Activated CD8-positive, alpha-beta memory T cell treated with anti-CD3 and anti-CD28 coated beads for 36 hours (primary cell): ENCODE measurements at regions not wholly inside any gene's neighbourhood (a gene's known extent, or its start where the extent isn't known, plus 50 kb on each side); places are given as distances from the start of the nearest gene placed in this dataset.

Source experiments
- CTCF ChIA-PET: fragments of 350-600 bp; sonication (Branson Sonifier 250); formaldehyde crosslinking; loops from one replicate; lab custom pipeline; 2021; ENCODE audit warnings: antibody characterized with exemption; lab: Charles Lee
- POLR2A ChIA-PET: fragments of 350-600 bp; sonication (Branson Sonifier 250); formaldehyde crosslinking; loops from one replicate; lab custom pipeline; 2021; ENCODE audit warnings: antibody characterized with exemption; lab: Charles Lee

DNA sequence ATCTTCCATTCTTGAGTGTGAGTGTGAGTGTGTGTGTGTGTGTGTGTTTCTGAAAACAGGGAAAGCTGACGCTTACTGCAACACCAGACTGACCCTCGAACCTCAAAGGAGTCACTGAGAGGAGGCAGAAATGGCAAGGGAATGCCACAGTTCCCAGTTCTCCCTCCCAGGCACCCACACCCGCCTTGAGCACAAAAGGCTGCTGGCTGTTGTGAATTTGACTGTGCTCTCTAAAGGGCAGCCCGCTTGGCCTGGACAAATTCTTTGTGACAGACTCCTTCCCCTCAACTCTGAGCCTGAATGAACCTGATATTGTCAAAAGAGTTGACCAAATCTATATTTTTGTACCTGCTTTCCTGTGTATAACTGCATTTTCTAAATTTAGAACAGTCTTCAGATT, 245.7 kb upstream of the IRX2 start:
- POLR2A ChIA-PET = no interaction called here
- CTCF ChIA-PET = no interaction called here

DNA sequence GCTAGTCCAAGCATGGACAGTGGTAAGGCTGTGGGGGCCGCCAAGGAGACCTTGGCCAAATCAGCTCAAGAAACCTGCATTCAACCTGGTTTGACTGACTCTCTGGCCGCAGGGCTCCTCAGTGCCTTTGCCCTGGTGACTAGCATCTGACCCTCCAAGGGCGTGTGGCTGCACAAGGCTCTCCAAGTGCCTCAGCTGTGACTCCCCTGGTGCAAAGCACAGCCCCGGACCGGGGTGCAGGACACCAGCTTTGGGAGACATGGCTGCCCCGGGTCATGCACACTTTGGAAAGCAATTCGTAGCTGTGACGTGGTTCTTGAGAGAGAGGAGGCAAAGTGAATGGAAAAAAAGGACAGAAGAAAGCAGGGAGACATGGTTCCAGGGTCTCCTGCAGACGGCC, 245.2 kb upstream of the IRX2 start:
- POLR2A ChIA-PET = no interaction called here

DNA sequence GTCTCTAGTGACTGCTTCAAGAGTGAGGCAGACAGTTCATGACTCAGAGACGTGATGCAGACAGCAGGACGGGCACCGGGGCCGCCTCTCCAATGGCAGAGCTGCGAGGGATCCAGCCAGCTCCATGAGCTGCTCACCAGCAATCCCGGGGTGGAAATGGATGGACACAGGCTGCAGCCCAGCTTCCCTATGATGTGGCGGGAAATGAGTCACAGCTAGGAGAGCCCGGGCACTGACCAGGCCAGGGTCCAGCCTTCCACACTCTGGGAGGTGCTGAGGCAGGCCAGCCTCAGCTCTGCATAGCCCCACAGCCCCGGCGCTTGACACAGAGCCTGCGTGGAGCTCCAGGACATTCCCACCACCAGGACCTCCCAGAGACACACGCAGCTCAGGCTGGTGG, 244.8 kb upstream of the IRX2 start:
- ChIA-PET POLR2A (no interaction called here), CTCF (no interaction called here)

More for the DNA sequence above, 245.2 kb upstream of the IRX2 start:
- CTCF ChIA-PET = no interaction called here

DNA sequence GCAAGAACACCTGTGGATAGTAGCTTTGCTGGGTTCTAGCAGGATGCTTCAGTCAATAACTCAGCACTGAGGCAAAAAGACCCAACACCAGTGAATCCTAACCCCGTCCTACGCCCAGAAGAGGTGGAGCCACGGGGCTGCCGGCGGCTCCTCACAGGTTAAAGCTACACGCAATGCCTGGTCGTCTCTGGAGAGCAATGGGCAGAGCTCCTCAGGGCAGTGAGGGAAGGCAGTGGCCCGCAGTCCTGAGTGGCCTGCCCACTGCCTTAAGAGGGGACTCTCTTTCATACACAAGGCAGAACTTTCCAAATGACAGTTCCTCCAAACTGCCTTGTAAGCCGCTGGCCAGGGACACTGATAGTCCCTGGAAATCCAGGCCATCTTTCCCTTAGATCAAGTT, 244.2 kb upstream of the IRX2 start:
- CTCF ChIA-PET = no interaction called here
- POLR2A ChIA-PET = no interaction called here

DNA sequence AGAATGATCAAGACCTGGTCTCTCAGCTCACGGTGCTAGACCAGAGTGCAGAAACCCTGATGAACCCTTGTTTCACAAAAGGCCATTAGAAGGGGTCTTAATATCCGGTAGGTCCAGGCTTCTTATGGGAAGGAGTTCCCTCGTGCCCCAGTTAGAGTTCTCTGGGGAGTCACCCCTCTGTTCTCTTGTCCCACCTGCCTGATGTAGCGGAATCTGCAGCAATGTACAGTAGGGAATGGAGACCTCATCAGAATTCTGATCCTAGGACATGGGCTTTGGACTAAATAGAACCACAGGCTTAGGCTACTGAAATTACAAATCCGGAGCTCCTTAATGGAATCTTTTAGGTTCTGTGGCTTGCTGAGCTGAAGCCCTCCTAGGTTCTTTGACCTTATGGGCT, 243.6 kb upstream of the IRX2 start:
- ChIA-PET POLR2A (no interaction called here), CTCF (no interaction called here)

DNA sequence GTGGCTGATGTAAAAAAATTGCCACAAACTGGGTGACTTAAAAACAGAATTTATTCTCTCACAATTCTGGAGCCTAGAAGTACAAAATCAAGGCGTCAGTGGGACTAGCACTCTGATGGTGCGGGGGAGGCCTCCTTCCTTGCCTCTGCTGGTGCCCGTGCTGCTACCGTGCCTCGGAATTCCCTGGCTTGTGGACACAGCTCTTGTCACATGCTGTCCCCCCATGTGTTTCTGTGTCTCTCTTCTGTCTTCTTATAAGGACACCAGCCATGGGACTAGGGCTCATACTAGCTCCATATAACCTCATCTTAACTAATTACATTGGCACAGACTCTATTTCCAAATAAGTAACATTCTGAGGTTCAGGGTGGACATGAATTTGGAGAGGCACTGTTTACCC, 242.3 kb upstream of the IRX2 start:
- ChIA-PET CTCF (no interaction called here), POLR2A (no interaction called here)

DNA sequence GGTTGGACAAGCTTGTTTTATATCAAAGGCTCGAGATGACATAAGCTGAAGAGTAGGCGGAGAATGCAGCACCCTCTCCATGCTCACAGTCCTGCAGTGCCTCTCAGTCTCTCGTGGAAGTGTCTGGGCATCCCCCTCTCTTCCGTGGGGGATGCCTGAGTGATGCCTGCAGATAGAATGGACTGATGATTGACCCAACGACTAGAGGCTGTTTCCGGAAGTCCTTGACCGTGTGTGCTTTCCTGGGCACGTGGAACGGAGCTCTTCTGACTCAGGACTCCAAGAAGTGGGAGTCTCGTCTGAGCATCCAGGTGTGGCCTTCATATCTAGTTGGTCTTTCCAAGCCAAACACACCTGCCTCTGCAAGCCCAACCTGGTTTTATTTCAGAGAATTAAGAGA, 241.8 kb upstream of the IRX2 start:
- ChIA-PET POLR2A (no interaction called here), CTCF (no interaction called here)

DNA sequence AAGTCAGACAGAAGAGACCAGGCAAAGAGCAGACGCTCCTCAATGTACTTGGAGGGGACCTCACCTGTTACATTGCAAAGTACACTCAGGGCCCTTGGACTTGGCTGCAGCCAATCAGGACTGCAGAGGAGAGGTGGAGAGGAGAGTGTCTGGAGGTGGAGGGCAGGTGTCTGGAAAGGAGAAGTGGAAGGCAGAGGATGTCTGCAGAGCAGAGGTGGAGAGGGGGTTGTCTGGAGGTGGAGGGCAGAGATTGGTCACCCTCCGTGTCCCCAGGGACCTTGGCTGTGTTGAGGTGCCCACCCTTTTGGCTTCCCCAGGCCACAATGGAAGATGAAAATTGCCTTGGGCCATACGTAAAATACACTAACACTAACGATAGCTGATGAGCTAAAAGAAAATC, 241.3 kb upstream of the IRX2 start:
- POLR2A ChIA-PET = no interaction called here
- CTCF ChIA-PET = no interaction called here

DNA sequence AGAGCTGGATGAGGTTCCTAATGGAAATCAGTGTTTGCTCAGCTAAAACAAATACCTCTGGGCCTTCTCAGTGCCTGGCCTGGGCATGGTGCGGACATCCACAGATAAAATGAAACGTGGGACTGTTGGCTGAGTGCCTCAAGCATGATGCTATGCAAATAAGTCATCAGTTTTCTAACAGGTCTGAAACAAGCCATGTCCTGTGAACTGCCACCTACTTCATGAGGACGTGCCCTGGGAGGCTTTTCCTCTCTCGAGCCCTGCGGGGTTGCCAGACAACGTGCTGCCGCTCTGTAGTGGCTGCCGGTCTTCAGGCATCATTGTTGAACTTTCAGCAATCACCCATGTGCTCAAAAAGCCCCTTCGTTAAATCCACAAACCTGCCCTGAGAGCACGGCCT, 240.4 kb upstream of the IRX2 start:
- POLR2A ChIA-PET = no interaction called here
- CTCF ChIA-PET = no interaction called here

DNA sequence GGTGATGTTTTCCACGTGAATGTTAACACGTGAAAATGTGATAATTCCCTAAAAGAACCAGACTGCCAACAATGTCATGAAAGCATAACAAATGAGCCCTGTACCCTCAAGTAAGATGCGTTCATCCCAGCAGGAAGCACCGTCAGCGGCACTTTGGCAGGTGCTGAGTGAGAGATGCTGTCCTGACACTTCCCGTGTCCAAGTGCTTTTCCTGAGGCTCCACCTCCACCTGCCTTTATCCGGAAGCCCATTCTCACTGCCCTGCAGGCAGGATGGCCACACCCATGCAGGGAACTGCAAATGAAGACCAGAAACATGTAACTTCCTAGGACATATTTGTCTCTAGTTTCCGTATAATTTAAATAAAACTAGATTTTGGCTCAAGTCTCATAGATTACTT, 238.0 kb upstream of the IRX2 start:
- CTCF ChIA-PET = no interaction called here

DNA sequence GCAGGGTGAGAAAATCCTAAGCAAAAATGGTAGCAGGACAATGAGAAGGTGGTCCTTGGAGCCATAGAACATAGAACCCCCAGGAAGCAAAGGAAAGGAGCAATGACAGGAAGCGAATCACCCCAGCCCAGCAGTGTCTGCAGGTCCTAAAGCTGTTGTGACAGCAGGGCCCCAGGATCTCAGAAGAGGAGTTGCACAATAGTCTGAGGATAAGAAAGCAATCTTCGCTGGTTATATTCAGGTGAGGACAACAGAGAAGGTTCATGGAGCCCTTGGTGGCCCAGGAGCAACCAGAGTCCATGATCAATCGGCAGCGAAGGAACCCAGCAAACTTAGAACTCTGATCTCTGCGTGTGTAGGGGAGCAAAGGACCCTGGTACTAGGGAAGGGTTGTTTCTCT, 234.8 kb upstream of the IRX2 start:
- CTCF ChIA-PET = no interaction called here
- POLR2A ChIA-PET = no interaction called here

More for the DNA sequence above, 238.0 kb upstream of the IRX2 start:
- POLR2A ChIA-PET = no interaction called here

DNA sequence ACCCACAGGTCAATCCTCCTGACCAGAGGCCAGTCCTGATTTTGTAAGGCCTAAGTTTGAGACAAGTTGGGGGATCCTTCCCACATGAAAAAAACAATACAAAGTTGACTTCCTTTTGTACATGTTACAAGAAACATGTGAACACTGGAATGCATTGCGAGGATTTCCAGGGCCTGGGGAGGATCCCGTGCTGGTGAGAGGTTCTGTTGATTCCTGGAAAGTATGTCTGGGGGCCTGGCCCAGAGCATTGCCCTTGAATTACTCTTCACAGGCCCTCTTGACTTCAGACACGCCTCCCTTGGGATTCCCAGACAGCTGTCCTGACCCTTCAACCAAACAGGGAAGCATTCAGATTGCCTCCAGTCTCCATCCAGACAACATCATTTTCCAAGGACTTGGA, 234.2 kb upstream of the IRX2 start:
- POLR2A ChIA-PET = no interaction called here
- CTCF ChIA-PET = no interaction called here

DNA sequence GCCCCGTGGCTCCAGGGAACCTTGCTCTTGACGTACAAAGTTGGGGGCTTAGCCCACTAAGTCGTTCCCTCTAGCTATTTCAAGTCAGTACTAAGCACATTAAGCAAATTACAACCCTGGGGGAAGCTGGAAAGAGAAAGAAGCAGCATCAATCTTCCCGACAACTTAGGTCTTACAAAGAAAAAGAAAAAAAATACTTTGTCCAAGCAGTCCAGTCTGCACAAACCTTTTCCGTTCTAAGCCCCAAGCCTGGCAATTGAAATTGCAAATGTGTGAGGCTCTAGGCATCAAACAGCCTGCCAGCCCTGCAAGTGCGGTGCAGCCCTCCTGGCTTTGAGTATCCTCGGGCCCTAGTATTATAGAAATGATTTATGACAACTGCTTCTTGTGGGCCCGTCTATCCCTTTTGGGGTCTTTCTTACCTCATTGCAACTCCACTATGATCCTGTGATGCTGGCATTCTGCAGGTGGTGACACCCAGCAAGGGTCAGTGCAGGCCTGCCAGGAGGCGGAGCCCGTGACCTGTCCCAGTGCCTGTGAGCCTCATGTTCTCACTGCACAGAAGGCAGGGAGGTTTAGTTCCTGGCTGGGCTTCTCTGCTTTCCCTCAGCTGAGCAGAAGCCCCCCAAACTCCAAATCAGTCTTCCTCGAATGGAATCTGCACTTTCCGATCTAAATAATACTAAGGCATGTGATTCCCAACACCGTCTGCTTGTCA, 232.3 kb upstream of the IRX2 start:
- POLR2A ChIA-PET = no interaction called here
- CTCF ChIA-PET = no interaction called here

DNA sequence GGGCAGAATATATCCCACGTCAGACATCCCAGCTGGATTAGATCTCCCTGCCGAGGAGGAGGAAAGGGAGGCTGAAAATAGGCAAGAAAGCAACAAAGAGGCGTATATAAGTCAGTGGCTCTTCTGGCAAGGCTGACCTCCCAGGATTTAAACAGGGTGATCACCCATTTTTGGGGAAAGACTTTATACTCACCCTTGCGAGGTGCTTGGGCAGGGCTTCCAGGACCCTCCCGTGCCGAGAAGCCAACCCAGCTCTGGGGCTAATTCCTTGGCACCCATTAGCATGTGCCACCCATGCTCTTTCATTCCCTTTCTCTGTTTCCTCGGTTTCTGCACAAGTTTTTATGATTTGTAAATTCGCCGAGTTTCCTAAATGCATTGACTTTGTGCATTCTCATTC, 230.2 kb upstream of the IRX2 start:
- CTCF ChIA-PET = no interaction called here

DNA sequence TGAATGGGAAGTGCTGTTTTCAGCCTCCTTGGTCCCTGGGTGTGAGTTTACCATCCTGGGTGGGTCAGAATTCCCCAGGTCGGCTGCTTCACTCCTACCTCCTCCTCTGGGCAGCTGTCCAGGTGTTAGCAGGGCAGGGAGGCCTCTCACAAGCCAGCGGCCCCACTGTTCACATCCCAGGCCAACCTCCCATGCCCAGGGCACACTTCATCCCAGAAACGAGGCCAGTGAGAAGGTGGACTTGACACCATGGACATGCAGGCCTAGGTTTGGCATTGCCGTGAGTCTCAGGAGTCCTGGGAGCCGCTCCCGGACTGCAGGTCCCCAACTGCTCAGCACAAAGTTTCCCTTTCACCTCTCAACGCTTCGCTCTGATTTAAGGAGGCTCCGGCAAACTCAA, 229.6 kb upstream of the IRX2 start:
- CTCF ChIA-PET = no interaction called here
- POLR2A ChIA-PET = no interaction called here

More for the DNA sequence above, 230.2 kb upstream of the IRX2 start:
- POLR2A ChIA-PET = no interaction called here

DNA sequence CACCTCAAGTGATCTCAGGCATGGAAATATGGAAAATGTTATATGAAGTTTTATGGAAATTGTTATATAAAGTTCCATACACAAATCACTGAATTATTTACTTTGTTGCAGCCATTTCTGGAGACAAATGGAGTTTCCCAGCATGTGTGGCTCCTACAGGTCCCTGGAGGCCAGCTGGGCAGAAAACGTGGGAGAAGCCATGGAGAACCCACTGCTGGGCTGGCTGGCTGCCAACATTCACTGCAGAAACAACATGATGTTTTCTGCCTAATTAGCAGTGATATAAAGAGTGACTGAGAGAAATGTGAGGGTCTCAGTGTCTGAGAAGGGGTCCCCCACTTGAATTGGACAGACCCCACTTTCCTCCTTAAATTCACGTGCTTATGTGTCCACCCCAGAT, 208.8 kb upstream of the IRX2 start:
- POLR2A ChIA-PET = no interaction called here
- CTCF ChIA-PET = no interaction called here

DNA sequence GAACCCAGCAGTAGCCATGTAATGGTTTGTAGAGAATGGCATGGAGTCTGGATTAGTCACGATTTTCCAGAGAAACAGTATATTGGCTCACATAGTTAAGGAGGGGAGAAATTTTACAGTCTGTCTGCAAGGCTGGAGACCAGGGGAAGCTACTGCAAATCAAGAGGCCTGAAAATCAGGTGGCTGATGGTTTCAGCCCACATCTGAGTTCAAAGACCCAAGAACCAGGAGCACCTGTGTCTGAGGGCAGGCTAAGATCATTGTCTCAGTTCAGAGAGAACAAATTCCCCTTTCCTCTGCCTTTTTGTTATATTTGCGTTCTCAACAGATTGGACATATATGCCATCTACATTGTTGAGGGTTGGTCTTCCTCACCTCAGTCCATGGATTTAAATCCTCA, 207.5 kb upstream of the IRX2 start:
- POLR2A ChIA-PET = no interaction called here
- CTCF ChIA-PET = no interaction called here

DNA sequence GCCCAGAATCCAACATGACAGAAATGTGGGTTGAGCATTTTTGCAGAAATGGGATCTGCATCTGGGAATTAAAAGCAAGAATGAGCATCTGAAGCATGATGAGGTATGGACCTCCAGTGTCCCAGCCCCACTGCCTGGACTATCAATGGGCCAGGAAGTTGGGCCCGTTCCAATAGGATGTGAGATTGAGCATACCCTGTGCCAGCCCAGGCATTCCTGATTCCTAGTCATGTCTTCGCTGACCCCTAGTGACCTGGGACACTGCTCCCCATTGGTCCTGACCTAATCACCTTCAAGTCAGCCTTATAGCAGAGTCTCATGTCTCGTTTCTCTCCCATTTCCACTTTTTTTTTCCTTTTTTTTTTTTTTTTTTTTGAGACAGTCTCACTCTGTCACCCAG, 197.4 kb upstream of the IRX2 start:
- POLR2A ChIA-PET = no interaction called here
- CTCF ChIA-PET = no interaction called here

DNA sequence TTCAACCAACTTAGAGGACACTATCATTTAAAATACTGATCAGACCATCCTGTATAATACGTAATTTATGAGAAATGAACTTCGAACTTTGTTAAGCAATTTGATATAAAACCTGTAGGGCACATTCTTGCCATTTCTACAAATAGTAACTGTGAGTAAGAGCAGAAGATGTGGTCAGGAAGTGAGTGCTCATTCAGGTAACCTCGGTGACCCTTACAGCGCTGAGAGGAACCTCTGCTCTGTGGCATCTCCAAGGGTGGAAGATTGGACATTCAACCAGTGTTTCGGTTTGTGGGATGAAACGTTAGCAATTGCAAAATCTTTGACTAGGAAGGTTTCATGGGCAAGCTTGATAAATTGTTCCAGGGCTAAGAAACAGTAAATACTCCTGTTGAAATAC, 194.8 kb upstream of the IRX2 start:
- CTCF ChIA-PET = no interaction called here
- POLR2A ChIA-PET = no interaction called here

DNA sequence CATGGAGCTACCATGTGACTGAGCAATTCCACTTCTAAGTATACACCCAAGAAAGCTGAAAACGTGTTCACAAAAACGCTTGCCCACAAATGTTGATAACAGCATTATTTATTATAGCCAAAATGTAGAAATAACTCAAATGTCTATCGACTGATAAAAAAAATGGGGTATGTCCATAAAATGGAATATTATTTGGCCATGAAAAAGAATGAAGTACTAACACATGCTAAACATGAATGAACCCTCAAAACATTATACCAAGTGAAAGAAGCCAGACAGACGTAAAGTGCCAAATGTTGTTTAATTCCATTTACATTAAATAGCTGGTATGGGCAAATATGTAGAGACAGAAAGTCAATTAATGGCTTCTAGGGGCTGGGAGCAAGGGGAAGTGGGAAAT, 184.9 kb upstream of the IRX2 start:
- ChIA-PET POLR2A (no interaction called here), CTCF (no interaction called here)

DNA sequence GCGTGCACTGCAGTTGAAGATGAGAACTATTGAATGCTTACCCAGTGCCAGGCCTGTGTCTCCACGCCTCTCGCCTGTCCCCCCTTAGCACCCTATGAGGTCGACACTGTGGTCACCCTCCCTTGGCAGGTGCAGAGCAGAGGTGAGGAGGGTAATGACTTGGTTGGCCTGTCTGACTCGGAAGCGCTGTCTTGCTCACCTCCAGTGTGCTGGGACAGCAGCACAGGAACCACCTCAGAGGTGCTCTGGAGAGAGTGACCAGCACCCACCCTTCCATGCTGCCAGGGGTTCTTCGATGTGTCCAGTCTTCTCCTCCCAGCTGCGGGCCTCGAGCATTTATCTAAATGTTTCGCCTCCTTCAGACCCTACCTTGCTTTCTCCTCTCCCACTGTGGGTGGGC, 178.3 kb upstream of the IRX2 start:
- ChIA-PET CTCF (no interaction called here), POLR2A (no interaction called here)

DNA sequence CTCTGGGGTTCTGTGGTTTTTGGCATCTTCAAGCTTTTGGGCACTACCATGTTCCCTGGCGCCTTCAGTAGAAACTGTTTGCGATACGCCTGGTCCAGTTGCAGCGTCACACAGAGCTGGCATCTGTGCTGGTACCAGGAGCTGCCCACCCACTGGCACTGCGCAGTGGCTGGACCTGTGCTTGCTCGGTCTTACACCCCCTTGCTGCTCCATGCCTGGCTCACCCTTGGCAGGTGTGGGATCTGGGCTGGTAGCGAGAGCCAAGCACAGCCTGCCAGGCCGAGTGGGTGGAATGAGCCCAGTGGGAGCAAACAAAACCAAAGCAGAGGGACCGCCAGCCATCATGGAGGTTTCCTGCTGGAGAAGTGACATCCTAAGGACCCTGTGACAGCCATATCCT, 170.2 kb upstream of the IRX2 start:
- ChIA-PET POLR2A (no interaction called here), CTCF (no interaction called here)
